ENCODE measurements at regions not wholly inside any gene's neighbourhood (a gene's known extent, or its start where the extent isn't known, plus 50 kb on each side); places are given as distances from the start of the nearest gene placed in this dataset.
"Not testable (repeated sequence)": the region's sequence is repeated elsewhere in the genome, so short reads cannot be mapped to it uniquely, and the experiment has no call there.

DNA sequence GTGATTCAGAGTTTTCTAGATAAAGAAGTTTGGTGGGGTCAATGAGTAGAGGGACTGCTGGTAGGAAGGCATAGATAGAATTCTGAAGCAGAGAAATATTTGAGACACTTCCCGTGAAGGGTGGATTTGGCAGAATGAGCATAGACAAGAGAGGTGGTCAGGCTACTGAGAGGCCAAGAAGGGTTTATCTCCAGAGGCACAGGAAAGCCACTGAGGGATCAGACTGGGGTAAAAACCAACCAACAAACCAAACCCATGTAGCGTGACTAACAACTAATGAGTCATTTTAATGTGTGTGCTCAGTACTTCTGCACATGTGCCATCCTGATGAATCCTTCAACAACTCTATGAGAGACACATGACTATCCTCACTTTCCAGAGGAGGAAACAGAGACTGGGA is 60.0 kb upstream of the SERP2 start:
- no peak overlapping the region for H3K9ac ChIP-seq (ENCODE audit: insufficient read depth in 1 of 2, low read length in 2 of 2)

DNA sequence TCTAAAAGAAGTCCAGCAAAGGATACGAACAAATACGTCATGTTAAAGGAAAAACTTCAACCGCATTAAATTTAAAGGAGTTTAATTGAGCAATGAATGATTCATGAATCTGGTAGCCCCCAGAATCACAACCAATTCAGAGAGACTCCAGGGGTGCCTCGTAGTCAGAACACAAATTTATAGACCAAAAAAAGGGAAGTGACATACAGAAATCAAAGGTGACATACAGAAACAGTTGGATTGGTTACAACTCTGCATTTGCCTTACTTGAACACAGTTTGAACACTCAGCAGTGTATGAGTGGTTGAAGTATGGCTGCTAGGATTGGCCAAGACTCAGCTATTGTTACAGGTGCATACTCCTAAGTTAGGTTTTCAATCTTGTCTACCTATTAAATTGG is 59.5 kb upstream of the SERP2 start:
- not testable (repeated sequence) for H3K36me3 ChIP-seq (ENCODE audit: control insufficient read depth in 4 of 4, insufficient read depth in 4 of 4, low read length in 4 of 4); H3K27ac ChIP-seq (ENCODE audit: low read depth in 1 of 2, low read length in 1 of 2); H3K9ac ChIP-seq (ENCODE audit: insufficient read depth in 1 of 2, low read length in 2 of 2); H3K27me3 ChIP-seq (ENCODE audit: control insufficient read depth in 3 of 3, insufficient read depth in 3 of 3, low read length in 2 of 3); H3K4me3 ChIP-seq; ATAC-seq (ENCODE audit: insufficient read depth, low FRiP score); H3K9me3 ChIP-seq (ENCODE audit: control insufficient read depth in 4 of 4, insufficient read depth in 3 of 4, low read length in 3 of 4); DNase-seq; H3K4me1 ChIP-seq (ENCODE audit: control insufficient read depth in 5 of 5, insufficient read depth in 5 of 5, low read length in 5 of 5)
- 79 to 89% methylated on average over 4 of the region's 4 CpGs for WGBS, 2 donors

More for the DNA sequence above, 60.0 kb upstream of the SERP2 start:
- ATAC-seq (ENCODE audit: insufficient read depth, low FRiP score): no peak
- no peak overlapping the region for H3K4me3 ChIP-seq
- H3K9me3 ChIP-seq (ENCODE audit: control insufficient read depth in 4 of 4, insufficient read depth in 3 of 4, low read length in 3 of 4): no peaks in the 10 kb centered on the region
- no peaks in the 10 kb centered on the region for H3K36me3 ChIP-seq (ENCODE audit: control insufficient read depth in 4 of 4, insufficient read depth in 4 of 4, low read length in 4 of 4)
- no peak for DNase-seq
- 81 to 90% methylated on average over 2 of the region's 2 CpGs for WGBS, 2 donors
- TF ChIP-seq, protein P1, sequence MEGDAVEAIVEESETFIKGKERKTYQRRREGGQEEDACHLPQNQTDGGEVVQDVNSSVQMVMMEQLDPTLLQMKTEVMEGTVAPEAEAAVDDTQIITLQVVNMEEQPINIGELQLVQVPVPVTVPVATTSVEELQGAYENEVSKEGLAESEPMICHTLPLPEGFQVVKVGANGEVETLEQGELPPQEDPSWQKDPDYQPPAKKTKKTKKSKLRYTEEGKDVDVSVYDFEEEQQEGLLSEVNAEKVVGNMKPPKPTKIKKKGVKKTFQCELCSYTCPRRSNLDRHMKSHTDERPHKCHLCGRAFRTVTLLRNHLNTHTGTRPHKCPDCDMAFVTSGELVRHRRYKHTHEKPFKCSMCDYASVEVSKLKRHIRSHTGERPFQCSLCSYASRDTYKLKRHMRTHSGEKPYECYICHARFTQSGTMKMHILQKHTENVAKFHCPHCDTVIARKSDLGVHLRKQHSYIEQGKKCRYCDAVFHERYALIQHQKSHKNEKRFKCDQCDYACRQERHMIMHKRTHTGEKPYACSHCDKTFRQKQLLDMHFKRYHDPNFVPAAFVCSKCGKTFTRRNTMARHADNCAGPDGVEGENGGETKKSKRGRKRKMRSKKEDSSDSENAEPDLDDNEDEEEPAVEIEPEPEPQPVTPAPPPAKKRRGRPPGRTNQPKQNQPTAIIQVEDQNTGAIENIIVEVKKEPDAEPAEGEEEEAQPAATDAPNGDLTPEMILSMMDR (IDR thresholded peaks at IDR 0.05; ENCODE audit: control extremely low read depth, extremely low read depth): no peak
- H3K27ac ChIP-seq (ENCODE audit: low read depth in 1 of 2, low read length in 1 of 2): no peak overlapping the region
- H3K27me3 ChIP-seq (ENCODE audit: control insufficient read depth in 3 of 3, insufficient read depth in 3 of 3, low read length in 2 of 3): no peaks in the 10 kb centered on the region
- H3K4me1 ChIP-seq (ENCODE audit: control insufficient read depth in 5 of 5, insufficient read depth in 5 of 5, low read length in 5 of 5): peaks cover 0 to 6% (median 0%) of the 10 kb centered on the region in 5 donors

DNA sequence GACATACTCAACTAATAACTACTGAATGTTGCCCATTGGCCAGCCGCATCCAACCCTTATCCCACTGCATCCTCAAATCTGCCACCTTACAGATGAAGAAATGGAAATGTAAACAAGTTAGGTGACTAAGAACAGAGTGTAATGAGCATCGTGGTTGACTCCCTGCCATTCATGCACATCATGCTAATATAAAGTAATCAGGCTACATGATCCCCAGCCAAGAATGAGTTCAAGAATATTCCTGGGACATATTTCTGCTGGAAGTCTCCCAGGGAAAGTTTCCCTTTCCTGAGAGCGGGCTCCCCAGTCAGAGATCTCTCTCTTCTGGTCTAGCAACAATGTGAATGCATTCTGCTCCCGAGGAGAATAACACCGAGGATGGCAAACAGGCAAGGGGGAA is 55.9 kb upstream of the SERP2 start:
- H3K27ac ChIP-seq (ENCODE audit: low read depth in 1 of 2, low read length in 1 of 2): no peak overlapping the region
- WGBS, 2 donors: 75 to 76% methylated on average over 5 of the region's 5 CpGs

DNA sequence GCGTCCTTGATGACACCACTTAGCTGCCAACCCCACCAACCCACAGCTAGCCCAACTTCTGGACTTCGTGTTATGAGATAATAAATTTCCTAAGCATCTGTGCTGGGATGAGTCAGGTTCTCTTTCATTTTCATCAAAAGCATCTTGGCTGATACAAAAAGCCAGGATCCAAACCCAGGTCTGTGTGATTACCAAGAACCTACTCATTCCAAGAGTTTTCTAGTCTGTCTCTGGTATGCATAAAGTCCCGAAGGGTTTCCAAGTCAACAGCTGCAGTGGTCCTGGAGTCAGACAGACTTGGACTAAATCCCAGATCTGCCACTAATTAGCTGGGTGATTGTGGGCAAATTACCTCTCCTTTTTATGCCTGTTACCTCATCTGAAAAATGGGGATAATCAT is 55.5 kb upstream of the SERP2 start:
- H3K36me3 ChIP-seq (ENCODE audit: control insufficient read depth in 4 of 4, insufficient read depth in 4 of 4, low read length in 4 of 4): no peaks in the 10 kb centered on the region
- H3K27ac ChIP-seq (ENCODE audit: low read depth in 1 of 2, low read length in 1 of 2): no peak overlapping the region
- H3K27me3 ChIP-seq (ENCODE audit: control insufficient read depth in 3 of 3, insufficient read depth in 3 of 3, low read length in 2 of 3): peaks cover 0 to 2% (median 0%) of the 10 kb centered on the region in 3 donors
- no peak for ATAC-seq (ENCODE audit: insufficient read depth, low FRiP score)
- TF ChIP-seq, protein P1 (IDR thresholded peaks at IDR 0.05; ENCODE audit: control extremely low read depth, extremely low read depth): no peak
- H3K4me3 ChIP-seq: no peak overlapping the region
- WGBS, 2 donors: 68 to 89% methylated on average over 3 of the region's 3 CpGs
- H3K9me3 ChIP-seq (ENCODE audit: control insufficient read depth in 4 of 4, insufficient read depth in 3 of 4, low read length in 3 of 4): no peaks in the 10 kb centered on the region
- no peak overlapping the region for H3K9ac ChIP-seq (ENCODE audit: insufficient read depth in 1 of 2, low read length in 2 of 2)
- H3K4me1 ChIP-seq (ENCODE audit: control insufficient read depth in 5 of 5, insufficient read depth in 5 of 5, low read length in 5 of 5): peaks cover 0 to 5% (median 0%) of the 10 kb centered on the region in 5 donors
- DNase-seq: peak in 1 of 3 donors; percentile 39

More for the DNA sequence above, 55.9 kb upstream of the SERP2 start:
- Histone ChIP-seq H3K9me3 (ENCODE audit: control insufficient read depth in 4 of 4, insufficient read depth in 3 of 4, low read length in 3 of 4) (no peaks in the 10 kb centered on the region), H3K27me3 (ENCODE audit: control insufficient read depth in 3 of 3, insufficient read depth in 3 of 3, low read length in 2 of 3) (peaks cover 0 to 2% (median 0%) of the 10 kb centered on the region in 3 donors), H3K9ac (ENCODE audit: insufficient read depth in 1 of 2, low read length in 2 of 2) (no peak overlapping the region), H3K4me3 (no peak overlapping the region), H3K4me1 (ENCODE audit: control insufficient read depth in 5 of 5, insufficient read depth in 5 of 5, low read length in 5 of 5) (peaks cover 0 to 5% (median 0%) of the 10 kb centered on the region in 5 donors), H3K36me3 (ENCODE audit: control insufficient read depth in 4 of 4, insufficient read depth in 4 of 4, low read length in 4 of 4) (no peaks in the 10 kb centered on the region)
- ATAC-seq (ENCODE audit: insufficient read depth, low FRiP score): no peak
- TF ChIP-seq, protein P1 (IDR thresholded peaks at IDR 0.05; ENCODE audit: control extremely low read depth, extremely low read depth): no peak
- DNase-seq: no peak
